Forelimb muscle (tissue), 1 donor: ENCODE measurements at regions not wholly inside any gene's neighbourhood (a gene's known extent, or its start where the extent isn't known, plus 50 kb on each side); places are given as distances from the start of the nearest gene placed in this dataset.
"Not testable (repeated sequence)": the region's sequence is repeated elsewhere in the genome, so short reads cannot be mapped to it uniquely, and the experiment has no call there.

Source experiments
- DNase-seq: peaks from one replicate; pipeline ENCODE4 v3.0.0-alpha.2; 2013; ENCODE audit warnings: low read depth

GRCh38 chr5:163347671-163348070 lies 89.7 kb upstream of the CCNG1 start:
- peak; percentile 40 for DNase-seq

DNA sequence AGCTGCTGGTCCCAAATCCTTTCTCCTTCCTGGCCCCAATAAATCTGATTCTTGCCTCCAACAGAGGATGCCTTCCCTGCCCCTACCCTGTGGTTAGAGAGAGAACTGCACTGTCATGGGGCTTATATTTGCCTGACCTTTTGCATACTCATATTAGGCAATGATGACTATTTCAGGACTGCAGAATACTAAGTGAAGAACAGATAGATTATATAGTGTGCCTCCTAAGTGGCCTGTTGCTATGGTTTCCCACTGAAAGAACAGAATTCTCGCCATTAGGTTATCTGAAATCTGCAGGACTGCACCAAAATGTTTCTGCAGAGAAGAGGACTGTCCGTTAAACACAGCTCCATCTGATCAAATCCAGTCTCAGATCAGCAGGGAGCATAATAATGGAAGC lies 87.3 kb upstream of the CCNG1 start:
- DNase-seq, result no peak

DNA sequence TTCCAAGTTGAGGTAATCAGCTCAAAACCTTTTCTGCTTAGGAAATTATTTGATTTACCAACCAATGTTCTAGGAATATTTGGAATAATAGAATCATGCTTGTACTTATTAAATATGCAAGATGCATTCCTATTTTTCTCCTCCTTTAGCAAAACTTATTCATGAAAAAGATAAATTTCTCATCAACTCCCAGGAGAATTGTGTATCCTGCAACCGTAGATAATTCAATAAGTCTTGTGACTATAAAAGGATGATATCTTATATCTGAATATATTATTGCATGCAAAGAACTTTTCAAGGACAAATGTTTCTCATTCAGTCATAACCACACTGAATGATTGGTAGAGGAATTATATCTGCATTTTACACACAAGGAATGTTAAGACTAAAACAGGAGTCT lies 84.9 kb upstream of the CCNG1 start:
- no peak for DNase-seq

- DNase-seq, result not testable (repeated sequence)
These were observed 81.6 kb upstream of the CCNG1 start for GRCh38 chr5:163355811-163356210.

- DNase-seq, result no peak
These were observed 79.8 kb upstream of the CCNG1 start for GRCh38 chr5:163357636-163358035.

- no peak for DNase-seq
These were observed 76.7 kb upstream of the CCNG1 start for GRCh38 chr5:163360656-163361055.

GRCh38 chr5:163361450-163361849 lies 75.9 kb upstream of the CCNG1 start:
- DNase-seq, result no peak

GRCh38 chr5:163362840-163363371 lies 74.5 kb upstream of the CCNG1 start:
- no peak for DNase-seq

DNA sequence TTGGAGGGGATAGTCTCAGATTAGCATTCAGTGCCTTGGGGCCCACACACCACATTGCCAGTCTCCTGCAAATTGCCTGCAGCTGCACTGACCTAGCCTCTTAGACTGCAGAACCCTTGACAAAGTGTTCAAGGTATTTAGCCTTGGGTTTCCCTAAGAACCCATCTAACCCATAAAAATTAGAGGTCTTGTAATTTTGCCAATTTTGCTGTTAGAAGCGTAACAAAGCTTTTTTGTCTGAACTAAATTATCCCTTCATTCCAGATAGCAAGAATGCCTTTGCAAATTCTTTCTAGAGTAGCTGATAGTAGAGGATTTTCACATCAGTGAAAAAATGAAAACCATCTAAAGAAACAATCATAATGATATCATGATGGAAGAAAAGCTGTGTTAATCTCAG lies 74.0 kb upstream of the CCNG1 start:
- no peak for DNase-seq

DNA sequence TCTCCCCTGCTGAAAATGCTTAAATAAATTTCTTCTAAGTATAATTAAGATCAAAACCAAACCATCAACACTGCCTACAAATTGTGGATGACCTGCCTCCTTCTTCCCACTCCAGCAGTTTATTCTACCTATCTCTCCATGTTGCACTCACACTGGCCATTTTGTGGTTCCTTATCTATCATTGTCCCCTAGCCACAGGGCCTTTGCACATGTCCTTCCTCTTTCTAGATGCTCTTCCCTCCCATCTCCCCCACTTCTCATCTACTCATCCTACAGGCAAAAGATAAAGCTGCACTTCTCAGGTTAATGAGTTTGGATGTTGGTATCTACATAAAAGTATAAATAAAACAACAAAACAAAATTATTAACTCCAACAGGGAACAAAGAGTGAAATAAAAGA lies 70.6 kb upstream of the CCNG1 start:
- no peak for DNase-seq

DNA sequence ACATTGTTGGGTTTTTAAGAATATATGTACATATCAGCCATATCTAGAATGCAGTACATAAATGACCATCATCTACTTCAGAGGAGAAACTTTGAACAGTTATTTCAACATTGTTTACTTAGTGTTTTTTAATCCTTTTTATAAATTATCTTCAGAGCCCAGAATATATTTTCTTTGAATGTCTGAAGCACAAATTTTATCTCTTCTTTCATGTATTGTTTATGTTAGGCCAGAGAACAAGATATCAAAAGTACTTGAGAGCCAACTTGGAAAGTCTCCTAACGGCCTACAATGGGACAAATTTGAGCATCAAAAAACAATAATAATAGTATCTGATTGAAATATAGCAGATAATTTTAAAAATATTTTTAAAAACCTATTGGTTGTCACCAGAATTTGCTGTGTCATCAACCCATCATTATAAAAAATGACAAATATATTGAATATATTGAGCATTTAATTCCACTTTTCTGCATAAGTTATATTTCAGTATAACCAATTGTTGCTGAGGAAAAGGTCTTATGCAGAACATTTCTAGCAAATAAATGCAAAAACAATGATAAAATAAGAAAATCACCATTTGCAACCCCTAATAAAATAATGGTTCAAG lies 67.5 kb upstream of the CCNG1 start:
- DNase-seq, result no peak

- DNase-seq, result no peak
These were observed 63.8 kb upstream of the CCNG1 start for GRCh38 chr5:163373436-163374084.

- DNase-seq, result no peak
These were observed 59.4 kb upstream of the CCNG1 start for GRCh38 chr5:163377982-163378381.

DNA sequence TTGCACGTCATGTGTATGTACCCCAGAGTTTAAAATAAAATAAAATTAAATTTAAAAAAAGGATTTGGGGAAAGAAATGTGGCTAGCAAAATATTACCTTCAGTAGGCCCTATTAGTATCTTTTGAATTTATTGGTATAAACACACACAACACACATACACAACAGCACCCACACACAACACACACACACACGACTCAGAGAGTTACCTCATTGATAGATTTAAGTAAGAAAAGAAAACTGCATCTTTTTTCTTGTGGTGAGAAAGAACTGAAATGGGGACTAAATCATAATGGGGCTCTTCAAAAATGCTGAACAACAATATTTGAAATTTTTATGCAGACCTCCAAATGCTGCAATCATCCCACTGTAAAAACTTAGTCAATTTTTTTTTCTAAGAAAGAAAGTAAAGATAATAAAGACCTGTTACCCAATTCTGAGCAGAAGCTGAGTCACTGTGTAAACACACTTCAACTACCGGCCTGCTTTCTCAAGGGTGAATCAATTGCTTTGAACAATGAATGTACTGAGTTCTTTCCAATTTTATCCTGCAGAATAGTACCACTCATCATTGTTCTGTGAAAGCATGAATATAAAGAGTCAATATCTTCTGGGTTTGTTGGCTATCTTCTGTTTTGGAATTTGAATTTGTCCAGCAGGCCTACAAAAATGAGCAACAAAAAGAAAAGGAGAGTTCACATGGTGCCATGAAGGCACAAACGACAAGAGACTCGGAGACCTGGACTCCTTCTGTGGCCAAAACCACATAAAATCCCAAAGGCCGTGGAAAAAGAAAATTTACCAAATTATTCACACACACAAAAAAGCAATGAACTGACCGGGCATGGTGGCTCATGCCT lies 57.9 kb upstream of the CCNG1 start:
- DNase-seq, result no peak

GRCh38 chr5:163381832-163382231 lies 55.6 kb upstream of the CCNG1 start:
- DNase-seq, result no peak

DNA sequence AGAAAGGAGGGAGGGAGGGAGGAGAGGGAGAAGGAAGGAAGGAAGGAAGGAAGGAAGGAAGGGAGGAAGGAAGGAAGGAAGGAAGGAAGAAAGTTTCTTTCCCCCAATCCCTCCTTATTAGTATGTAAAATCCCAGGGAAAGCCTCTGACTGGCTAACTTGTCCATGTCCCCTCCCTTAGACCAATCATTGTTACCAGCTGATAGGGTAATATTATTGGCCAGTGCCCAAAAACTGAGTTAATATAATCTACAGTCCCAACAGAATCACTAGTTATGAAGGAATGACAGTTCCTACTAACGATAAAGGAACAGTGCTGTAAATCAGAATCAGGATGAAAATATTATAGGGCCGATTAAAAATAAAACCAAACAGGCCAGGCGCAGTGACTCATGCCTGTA lies 53.6 kb upstream of the CCNG1 start:
- no peak for DNase-seq

- DNase-seq, result no peak
These were observed 52.7 kb upstream of the CCNG1 start for GRCh38 chr5:163384669-163385068.

DNA sequence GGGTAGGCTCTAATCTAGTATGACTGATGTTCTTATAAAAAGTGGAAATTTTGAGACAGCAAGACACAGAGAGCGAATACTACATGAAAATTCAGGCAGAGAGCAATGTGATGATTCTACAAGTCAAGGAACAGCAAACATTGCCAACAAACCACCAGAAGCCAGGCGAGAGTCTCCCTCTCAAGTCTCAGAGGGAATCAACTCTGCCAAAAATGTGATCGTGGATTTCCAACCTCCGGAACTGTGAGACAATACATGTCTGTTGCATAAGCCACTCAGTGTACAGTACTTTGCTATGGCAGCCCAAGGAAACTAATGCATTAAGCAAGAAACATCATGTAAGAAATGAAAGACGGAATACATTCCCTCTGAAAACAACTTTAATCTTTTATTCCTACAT lies 52.1 kb upstream of the CCNG1 start:
- DNase-seq, result peak; percentile 62

- no peak for DNase-seq
These were observed 51.6 kb upstream of the CCNG1 start for GRCh38 chr5:163385824-163386223.

DNA sequence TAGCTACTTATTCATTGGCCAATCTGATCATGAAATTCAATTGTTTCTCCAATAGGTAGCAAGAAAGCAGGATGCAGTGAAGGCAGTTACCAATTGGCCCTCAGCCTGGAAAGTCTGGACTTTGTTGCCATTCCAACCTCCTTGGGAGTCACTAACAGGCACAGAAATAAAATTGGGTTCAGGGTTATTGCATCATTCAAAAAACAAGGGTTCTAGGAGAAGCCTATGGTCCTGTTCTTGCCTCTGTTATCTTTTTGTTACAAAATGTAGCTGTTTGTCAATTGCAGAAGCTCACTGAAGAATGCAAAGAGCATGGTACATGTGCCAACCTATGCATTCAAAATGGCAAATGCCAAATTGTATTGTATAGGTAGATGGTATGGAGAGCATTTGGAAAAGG lies 51.0 kb upstream of the CCNG1 start:
- no peak for DNase-seq

- no peak for DNase-seq
These were observed 49.6 kb upstream of the CCNG1 start for GRCh38 chr5:163387589-163388343.
